T-helper 17 cell (primary cell): ENCODE measurements at regions not wholly inside any gene's neighbourhood (a gene's known extent, or its start where the extent isn't known, plus 50 kb on each side); places are given as distances from the start of the nearest gene placed in this dataset.

Experiments
- ATAC-seq: fragments of 150-1000 bp; cut with Tn5 transposase; 2 replicates; pipeline ENCODE4 v1.10.0; 2021; ENCODE audit warnings: mild to moderate bottlenecking, moderate library complexity
- DNase-seq, 3 donors: peaks; one replicate each; pipeline versions ENCODE4 v3.0.0 to v3.0.0-alpha.2; 2020 to 2021
- H3K9me3 ChIP-seq: one replicate; pipeline ENCODE4 v1.7.0; 2013; ENCODE audit warnings: low read length, mild to moderate bottlenecking; ENCODE audit not compliant: control insufficient read depth, poor library complexity, severe bottlenecking
- H3K27ac Mint-ChIP-seq: one replicate; pipeline ENCODE4 v1.8.0; 2022; ENCODE audit warnings: mild to moderate bottlenecking, moderate library complexity, mixed read lengths
- H3K27me3 Mint-ChIP-seq: one replicate; pipeline ENCODE4 v1.8.0; 2022; ENCODE audit warnings: mixed read lengths
- H3K36me3 Mint-ChIP-seq: one replicate; pipeline ENCODE4 v1.8.0; 2022; ENCODE audit warnings: low read depth, mixed read lengths
- H3K4me1 Mint-ChIP-seq: one replicate; pipeline ENCODE4 v1.8.0; 2022; ENCODE audit warnings: mild to moderate bottlenecking, mixed read lengths
- H3K4me3 Mint-ChIP-seq: one replicate; pipeline ENCODE4 v1.8.0; 2022; ENCODE audit warnings: mild to moderate bottlenecking, moderate library complexity, mixed read lengths

GRCh38 chr13:103218253-103218652, 152.0 kb upstream of the SLC10A2 start:
- no peaks in the 10 kb centered on the region for H3K9me3 ChIP-seq
- Mint-ChIP-seq H3K4me1 (no peaks in the 10 kb centered on the region), H3K27me3 (no peaks in the 10 kb centered on the region), H3K27ac (no peak overlapping the region), H3K4me3 (no peak overlapping the region), H3K36me3 (no peaks in the 10 kb centered on the region)
- ATAC-seq, result no peak
- DNase-seq, result no peak

- ATAC-seq, result no peak
- Mint-ChIP-seq H3K4me1 (no peaks in the 10 kb centered on the region), H3K27ac (no peak overlapping the region), H3K4me3 (no peak overlapping the region), H3K27me3 (no peaks in the 10 kb centered on the region), H3K36me3 (no peaks in the 10 kb centered on the region)
- no peaks in the 10 kb centered on the region for H3K9me3 ChIP-seq
- no peak for DNase-seq
These were observed 146.9 kb upstream of the SLC10A2 start for GRCh38 chr13:103213152-103213551.

- DNase-seq, result no peak
- H3K27ac Mint-ChIP-seq, result no peak overlapping the region
- no peaks in the 10 kb centered on the region for H3K9me3 ChIP-seq
- no peaks in the 10 kb centered on the region for H3K36me3 Mint-ChIP-seq
- no peak for ATAC-seq
- no peaks in the 10 kb centered on the region for H3K27me3 Mint-ChIP-seq
- H3K4me3 Mint-ChIP-seq, result no peak overlapping the region
- no peaks in the 10 kb centered on the region for H3K4me1 Mint-ChIP-seq
These were observed 144.1 kb upstream of the SLC10A2 start for GRCh38 chr13:103210348-103210747.

- DNase-seq (no peak), ATAC-seq (no peak)
- H3K36me3 Mint-ChIP-seq, result no peaks in the 10 kb centered on the region
- H3K9me3 ChIP-seq, result no peaks in the 10 kb centered on the region
- H3K27me3 Mint-ChIP-seq, result no peaks in the 10 kb centered on the region
- H3K4me3 Mint-ChIP-seq, result no peak overlapping the region
- no peak overlapping the region for H3K27ac Mint-ChIP-seq
- no peaks in the 10 kb centered on the region for H3K4me1 Mint-ChIP-seq
These were observed 137.6 kb upstream of the SLC10A2 start for GRCh38 chr13:103203735-103204330.

GRCh38 chr13:103200118-103200885, 134.1 kb upstream of the SLC10A2 start:
- H3K4me3 Mint-ChIP-seq, result no peak overlapping the region
- H3K27ac Mint-ChIP-seq, result no peak overlapping the region
- no peak for DNase-seq
- no peaks in the 10 kb centered on the region for H3K4me1 Mint-ChIP-seq
- H3K27me3 Mint-ChIP-seq, result no peaks in the 10 kb centered on the region
- no peak for ATAC-seq
- no peaks in the 10 kb centered on the region for H3K9me3 ChIP-seq
- H3K36me3 Mint-ChIP-seq, result no peaks in the 10 kb centered on the region

- H3K4me1 Mint-ChIP-seq, result no peaks in the 10 kb centered on the region
- no peaks in the 10 kb centered on the region for H3K27me3 Mint-ChIP-seq
- no peak overlapping the region for H3K4me3 Mint-ChIP-seq
- no peaks in the 10 kb centered on the region for H3K36me3 Mint-ChIP-seq
- no peak for ATAC-seq
- H3K9me3 ChIP-seq, result no peaks in the 10 kb centered on the region
- H3K27ac Mint-ChIP-seq, result no peak overlapping the region
- no peak for DNase-seq
These were observed 133.3 kb upstream of the SLC10A2 start for GRCh38 chr13:103199380-103200088.

GRCh38 chr13:103196356-103196755, 130.1 kb upstream of the SLC10A2 start:
- no peaks in the 10 kb centered on the region for H3K36me3 Mint-ChIP-seq
- no peak overlapping the region for H3K4me3 Mint-ChIP-seq
- ATAC-seq (no peak), DNase-seq (no peak)
- peaks cover 7% of the 10 kb centered on the region for H3K27me3 Mint-ChIP-seq
- H3K9me3 ChIP-seq, result no peaks in the 10 kb centered on the region
- H3K4me1 Mint-ChIP-seq, result no peaks in the 10 kb centered on the region
- no peak overlapping the region for H3K27ac Mint-ChIP-seq

- H3K36me3 Mint-ChIP-seq, result no peaks in the 10 kb centered on the region
- H3K27me3 Mint-ChIP-seq, result peaks cover 7% of the 10 kb centered on the region
- no peak for DNase-seq
- H3K27ac Mint-ChIP-seq, result no peak overlapping the region
- no peak for ATAC-seq
- no peaks in the 10 kb centered on the region for H3K9me3 ChIP-seq
- no peak overlapping the region for H3K4me3 Mint-ChIP-seq
- H3K4me1 Mint-ChIP-seq, result no peaks in the 10 kb centered on the region
These were observed 129.5 kb upstream of the SLC10A2 start for GRCh38 chr13:103195762-103196161.

- H3K9me3 ChIP-seq, result no peaks in the 10 kb centered on the region
- ATAC-seq (no peak), DNase-seq (no peak)
- Mint-ChIP-seq H3K36me3 (no peaks in the 10 kb centered on the region), H3K4me1 (no peaks in the 10 kb centered on the region), H3K27me3 (peaks cover 14% of the 10 kb centered on the region), H3K27ac (no peak overlapping the region), H3K4me3 (no peak overlapping the region)
These were observed 128.7 kb upstream of the SLC10A2 start for GRCh38 chr13:103194871-103195270.

- no peak for DNase-seq
- Mint-ChIP-seq H3K4me3 (no peak overlapping the region), H3K4me1 (no peaks in the 10 kb centered on the region), H3K27me3 (peaks cover 19% of the 10 kb centered on the region), H3K27ac (no peak overlapping the region), H3K36me3 (no peaks in the 10 kb centered on the region)
- no peaks in the 10 kb centered on the region for H3K9me3 ChIP-seq
- ATAC-seq, result no peak
These were observed 126.4 kb upstream of the SLC10A2 start for GRCh38 chr13:103192511-103193135.

- no peak for ATAC-seq
- Mint-ChIP-seq H3K36me3 (no peaks in the 10 kb centered on the region), H3K27ac (no peak overlapping the region), H3K4me3 (no peak overlapping the region), H3K27me3 (peaks cover 19% of the 10 kb centered on the region), H3K4me1 (no peaks in the 10 kb centered on the region)
- DNase-seq, result no peak
- no peaks in the 10 kb centered on the region for H3K9me3 ChIP-seq
These were observed 124.6 kb upstream of the SLC10A2 start for GRCh38 chr13:103190841-103191240.

- no peaks in the 10 kb centered on the region for H3K36me3 Mint-ChIP-seq
- no peak overlapping the region for H3K27ac Mint-ChIP-seq
- ATAC-seq (no peak), DNase-seq (no peak)
- no peak overlapping the region for H3K4me3 Mint-ChIP-seq
- H3K9me3 ChIP-seq, result no peaks in the 10 kb centered on the region
- H3K4me1 Mint-ChIP-seq, result no peaks in the 10 kb centered on the region
- peaks cover 19% of the 10 kb centered on the region for H3K27me3 Mint-ChIP-seq
These were observed 122.6 kb upstream of the SLC10A2 start for GRCh38 chr13:103188713-103189326.

GRCh38 chr13:103187721-103188156, 121.5 kb upstream of the SLC10A2 start:
- Mint-ChIP-seq H3K27me3 (peaks cover 19% of the 10 kb centered on the region), H3K27ac (no peak overlapping the region)
- no peak for ATAC-seq

More at GRCh38 chr13:103187721-103188156, 121.5 kb upstream of the SLC10A2 start:
- Mint-ChIP-seq H3K36me3 (no peaks in the 10 kb centered on the region), H3K4me1 (no peaks in the 10 kb centered on the region), H3K4me3 (no peak overlapping the region)
- no peak for DNase-seq
- H3K9me3 ChIP-seq, result no peaks in the 10 kb centered on the region
